ENCODE measurements at regions not wholly inside any gene's neighbourhood (a gene's known extent, or its start where the extent isn't known, plus 50 kb on each side); places are given as distances from the start of the nearest gene placed in this dataset.
"Not testable (repeated sequence)": the region's sequence is repeated elsewhere in the genome, so short reads cannot be mapped to it uniquely, and the experiment has no call there.

DNA sequence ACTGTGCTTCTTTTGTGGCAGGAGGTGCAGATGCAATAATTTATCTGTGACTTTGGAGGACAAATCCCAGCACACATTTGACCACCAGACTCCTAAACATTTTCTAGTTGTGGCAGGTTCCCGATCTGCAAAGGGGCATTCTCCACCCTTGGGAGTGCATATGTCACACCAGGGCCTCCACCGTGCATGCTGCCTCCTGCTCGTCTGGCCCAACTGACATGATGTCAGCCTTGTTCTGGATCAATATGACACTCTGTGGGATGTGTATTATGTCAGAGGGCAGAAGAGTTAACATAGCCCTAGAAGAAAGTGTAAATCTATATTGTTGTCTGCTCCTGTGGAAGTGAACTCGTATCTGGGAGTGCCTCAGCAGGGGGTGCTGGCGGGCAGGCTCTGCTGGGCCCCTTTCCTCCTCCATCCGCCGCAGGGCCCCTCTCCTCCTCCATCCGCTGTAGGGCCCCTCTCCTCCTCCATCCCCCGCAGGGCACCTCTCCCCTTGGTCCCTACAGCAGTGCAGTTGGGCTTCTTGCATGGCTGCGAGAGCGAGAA lies 97.7 kb upstream of the PPP1R26 start:
- H3F3A ChIP-seq (ENCODE audit: low read depth) = no peaks in the 10 kb centered on the region
- no peaks in the 10 kb centered on the region for H3K79me2 ChIP-seq (ENCODE audit: low read depth)
- H3K27me3 Mint-ChIP-seq (ENCODE audit: insufficient read depth, low read depth) = peaks cover 15% of the 10 kb centered on the region
- H3K4me2 ChIP-seq = no peak overlapping the region
- no peak for DNase-seq (ENCODE audit: low spot score)
- no peaks in the 10 kb centered on the region for H3K9me3 ChIP-seq (ENCODE audit: low read depth)
- H3K36me3 Mint-ChIP-seq = no peaks in the 10 kb centered on the region
- no peaks in the 10 kb centered on the region for H3K9me3 Mint-ChIP-seq
- H3K27ac Mint-ChIP-seq = no peak overlapping the region
- no peak overlapping the region for H3K9ac ChIP-seq
- TF ChIP-seq, protein P1, sequence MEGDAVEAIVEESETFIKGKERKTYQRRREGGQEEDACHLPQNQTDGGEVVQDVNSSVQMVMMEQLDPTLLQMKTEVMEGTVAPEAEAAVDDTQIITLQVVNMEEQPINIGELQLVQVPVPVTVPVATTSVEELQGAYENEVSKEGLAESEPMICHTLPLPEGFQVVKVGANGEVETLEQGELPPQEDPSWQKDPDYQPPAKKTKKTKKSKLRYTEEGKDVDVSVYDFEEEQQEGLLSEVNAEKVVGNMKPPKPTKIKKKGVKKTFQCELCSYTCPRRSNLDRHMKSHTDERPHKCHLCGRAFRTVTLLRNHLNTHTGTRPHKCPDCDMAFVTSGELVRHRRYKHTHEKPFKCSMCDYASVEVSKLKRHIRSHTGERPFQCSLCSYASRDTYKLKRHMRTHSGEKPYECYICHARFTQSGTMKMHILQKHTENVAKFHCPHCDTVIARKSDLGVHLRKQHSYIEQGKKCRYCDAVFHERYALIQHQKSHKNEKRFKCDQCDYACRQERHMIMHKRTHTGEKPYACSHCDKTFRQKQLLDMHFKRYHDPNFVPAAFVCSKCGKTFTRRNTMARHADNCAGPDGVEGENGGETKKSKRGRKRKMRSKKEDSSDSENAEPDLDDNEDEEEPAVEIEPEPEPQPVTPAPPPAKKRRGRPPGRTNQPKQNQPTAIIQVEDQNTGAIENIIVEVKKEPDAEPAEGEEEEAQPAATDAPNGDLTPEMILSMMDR (IDR thresholded peaks at IDR 0.05) = no peak
- TF ChIP-seq EZH2 (IDR thresholded peaks at IDR 0.05) (no peak), EZH2phosphoT487 (IDR thresholded peaks at IDR 0.05) (no peak)
- H3K27ac ChIP-seq = no peak overlapping the region
- H2AFZ ChIP-seq (replicated peaks) = no peak overlapping the region
- H3K36me3 ChIP-seq = no peaks in the 10 kb centered on the region
- H3K4me3 Mint-ChIP-seq = no peak overlapping the region
- H3K4me1 ChIP-seq = no peaks in the 10 kb centered on the region
- peaks cover 2% of the 10 kb centered on the region for H3K4me1 Mint-ChIP-seq
- H3K27me3 ChIP-seq = no peaks in the 10 kb centered on the region
- no peaks in the 10 kb centered on the region for H4K20me1 ChIP-seq (ENCODE audit: low read depth)
- no peak overlapping the region for H3K4me3 ChIP-seq

DNA sequence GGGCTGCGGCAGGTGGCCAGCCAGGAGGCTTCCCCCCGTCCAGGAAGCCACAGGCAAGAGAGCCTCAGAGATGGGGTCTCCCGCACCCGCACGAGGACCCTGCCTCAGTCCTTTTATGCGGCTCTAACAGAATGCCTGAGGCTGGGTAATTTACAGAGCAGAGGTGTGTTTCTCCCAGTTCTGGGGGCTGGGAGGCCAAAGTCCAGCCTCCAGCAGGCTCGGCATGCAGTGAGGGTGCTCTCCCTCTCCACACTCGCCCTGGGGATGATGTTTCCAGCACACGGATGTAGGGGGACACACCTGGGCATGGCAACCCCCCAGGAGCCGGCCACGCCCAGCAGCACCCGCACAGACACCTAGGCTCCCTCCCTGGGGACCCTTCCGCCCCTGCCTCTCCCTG lies 95.4 kb upstream of the PPP1R26 start:
- H3K4me2 ChIP-seq = no peak overlapping the region
- no peak for DNase-seq (ENCODE audit: low spot score)
- no peaks in the 10 kb centered on the region for H3K79me2 ChIP-seq (ENCODE audit: low read depth)
- no peak overlapping the region for H3K4me3 ChIP-seq
- Mint-ChIP-seq H3K4me1 (peaks cover 2% of the 10 kb centered on the region), H3K4me3 (no peak overlapping the region), H3K9me3 (peaks cover 2% of the 10 kb centered on the region), H3K27me3 (ENCODE audit: insufficient read depth, low read depth) (peaks cover 10% of the 10 kb centered on the region), H3K36me3 (no peaks in the 10 kb centered on the region), H3K27ac (no peak overlapping the region)
- H3K36me3 ChIP-seq = no peaks in the 10 kb centered on the region
- H3F3A ChIP-seq (ENCODE audit: low read depth) = no peaks in the 10 kb centered on the region
- no peaks in the 10 kb centered on the region for H3K9me3 ChIP-seq (ENCODE audit: low read depth)
- no peaks in the 10 kb centered on the region for H4K20me1 ChIP-seq (ENCODE audit: low read depth)
- H3K27me3 ChIP-seq = no peaks in the 10 kb centered on the region
- H3K9ac ChIP-seq = no peak overlapping the region
- no peaks in the 10 kb centered on the region for H3K4me1 ChIP-seq
- TF ChIP-seq EZH2 (IDR thresholded peaks at IDR 0.05) (no peak), EZH2phosphoT487 (IDR thresholded peaks at IDR 0.05) (no peak)
- TF ChIP-seq, protein P1 (IDR thresholded peaks at IDR 0.05) = no peak
- H2AFZ ChIP-seq (replicated peaks) = no peak overlapping the region
- no peak overlapping the region for H3K27ac ChIP-seq

DNA sequence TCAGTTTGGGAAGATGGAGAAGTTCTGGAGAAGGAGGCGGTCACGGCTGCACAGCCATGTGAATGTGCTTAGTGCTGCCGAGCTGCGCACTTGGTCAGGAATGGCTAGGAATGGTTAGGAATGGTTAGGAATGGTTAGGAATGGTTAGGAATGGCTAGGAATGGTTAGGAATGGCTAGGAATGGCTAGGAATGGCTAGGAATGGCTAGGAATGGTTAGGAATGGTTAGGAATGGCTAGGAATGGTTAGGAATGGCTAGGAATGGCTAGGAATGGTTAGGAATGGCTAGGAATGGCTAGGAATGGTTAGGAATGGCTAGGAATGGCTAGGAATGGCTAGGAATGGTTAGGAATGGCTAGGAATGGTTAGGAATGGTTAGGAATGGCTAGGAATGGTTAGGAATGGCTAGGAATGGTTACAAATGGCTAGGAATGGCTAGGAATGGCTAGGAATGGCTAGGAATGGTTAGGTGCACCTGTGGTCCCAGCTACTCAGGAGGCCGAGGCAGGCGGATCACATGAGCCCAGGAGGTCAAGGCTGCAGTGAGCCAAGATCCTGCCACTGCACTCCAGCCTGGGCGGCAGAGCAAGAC lies 94.7 kb upstream of the PPP1R26 start:
- H3K4me1 Mint-ChIP-seq; H3K36me3 Mint-ChIP-seq; H3F3A ChIP-seq (ENCODE audit: low read depth); H3K27ac ChIP-seq; H3K4me3 ChIP-seq; H3K9ac ChIP-seq; H3K79me2 ChIP-seq (ENCODE audit: low read depth); DNase-seq (ENCODE audit: low spot score); H3K9me3 ChIP-seq (ENCODE audit: low read depth); H3K9me3 Mint-ChIP-seq; H3K4me3 Mint-ChIP-seq; H4K20me1 ChIP-seq (ENCODE audit: low read depth); H3K4me1 ChIP-seq; H2AFZ ChIP-seq (replicated peaks); H3K27me3 Mint-ChIP-seq (ENCODE audit: insufficient read depth, low read depth); H3K27me3 ChIP-seq; H3K27ac Mint-ChIP-seq; H3K4me2 ChIP-seq; H3K36me3 ChIP-seq: not testable (repeated sequence)

DNA sequence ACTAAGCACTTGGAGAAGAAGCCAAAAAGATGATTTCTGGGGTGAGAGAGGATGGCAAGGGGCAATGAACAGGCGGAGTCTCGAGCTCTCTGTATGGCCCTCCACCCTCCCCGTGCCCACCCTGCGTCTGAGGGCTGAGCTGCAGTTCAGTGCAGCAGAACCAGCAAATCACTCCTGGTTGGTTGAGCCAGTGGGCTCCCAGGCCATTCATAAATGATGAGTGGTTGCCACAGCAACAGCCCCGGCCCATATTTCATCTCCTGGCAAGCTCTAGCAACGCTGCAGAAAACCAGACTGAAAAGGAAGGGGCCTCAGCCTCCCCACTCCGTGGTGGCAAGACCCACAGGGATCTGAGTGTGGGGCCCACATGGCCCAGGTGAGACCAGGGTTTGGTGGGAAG lies 93.8 kb upstream of the PPP1R26 start:
- no peak overlapping the region for H3K27ac Mint-ChIP-seq
- Histone ChIP-seq H3K79me2 (ENCODE audit: low read depth) (no peaks in the 10 kb centered on the region), H4K20me1 (ENCODE audit: low read depth) (no peaks in the 10 kb centered on the region)

More for the DNA sequence above, 93.8 kb upstream of the PPP1R26 start:
- no peaks in the 10 kb centered on the region for H3K4me1 ChIP-seq
- TF ChIP-seq, protein P1 (IDR thresholded peaks at IDR 0.05) = no peak
- TF ChIP-seq EZH2phosphoT487 (IDR thresholded peaks at IDR 0.05) (no peak), EZH2 (IDR thresholded peaks at IDR 0.05) (no peak)
- no peak overlapping the region for H3K4me2 ChIP-seq
- H3K36me3 Mint-ChIP-seq = no peaks in the 10 kb centered on the region
- H3K27ac ChIP-seq = no peak overlapping the region
- H3K27me3 Mint-ChIP-seq (ENCODE audit: insufficient read depth, low read depth) = peaks cover 8% of the 10 kb centered on the region
- H3K36me3 ChIP-seq = no peaks in the 10 kb centered on the region
- H3K27me3 ChIP-seq = no peaks in the 10 kb centered on the region
- DNase-seq (ENCODE audit: low spot score) = no peak
- H2AFZ ChIP-seq (replicated peaks) = no peak overlapping the region
- H3K4me3 Mint-ChIP-seq = no peak overlapping the region
- peaks cover 2% of the 10 kb centered on the region for H3K9me3 Mint-ChIP-seq
- H3F3A ChIP-seq (ENCODE audit: low read depth) = no peaks in the 10 kb centered on the region
- no peak overlapping the region for H3K9ac ChIP-seq
- peaks cover 2% of the 10 kb centered on the region for H3K4me1 Mint-ChIP-seq
- no peak overlapping the region for H3K4me3 ChIP-seq
- no peaks in the 10 kb centered on the region for H3K9me3 ChIP-seq (ENCODE audit: low read depth)
